OCI-LY7 (cell line): ENCODE measurements at regions not wholly inside any gene's neighbourhood (a gene's known extent, or its start where the extent isn't known, plus 50 kb on each side); places are given as distances from the start of the nearest gene placed in this dataset.

ENCODE experiments used
- BruUV-seq: library from RNA; stranded (reverse); fragments of 400-500 nt; replicated peaks from 2 replicates; lab custom pipeline; 2021; lab: Mats Ljungman, UMichigan
- CTCF ChIA-PET: fragments of 300-600 bp; sonication (Branson Sonifier 250); formaldehyde crosslinking; loops from one replicate; lab custom pipeline; 2022; ENCODE audit warnings: antibody characterized with exemption; ENCODE audit not compliant: unreplicated experiment; lab: Charles Lee
- POLR2A ChIA-PET: fragments of 300-600 bp; sonication (Branson Sonifier 250); formaldehyde crosslinking; loops from one replicate; lab custom pipeline; 2022; ENCODE audit warnings: antibody characterized with exemption; lab: Charles Lee
- DNase-seq: peaks from one replicate; pipeline ENCODE4 v3.0.0-alpha.2; 2015; ENCODE audit warnings: low spot score
- H2AFZ ChIP-seq: fragments of 200-600 bp; sonication (generic), shearing (Covaris generic); 2 replicates; pipeline ENCODE4 v1.6.1; 2014; ENCODE audit warnings: mild to moderate bottlenecking, antibody characterized with exemption, low read length, moderate library complexity
- H3K27ac ChIP-seq: fragments of 200-600 bp; sonication (generic); 2 replicates; pipeline ENCODE4 v1.5.1; 2014; ENCODE audit warnings: mixed run types, low read depth, mild to moderate bottlenecking, moderate library complexity, low read length, inconsistent platforms; ENCODE audit not compliant: poor library complexity, severe bottlenecking
- H3K36me3 ChIP-seq: fragments of 200-600 bp; sonication (generic); 2 replicates; pipeline ENCODE4 v1.6.1; 2014; ENCODE audit warnings: mild to moderate bottlenecking, antibody characterized with exemption, low read length, moderate library complexity, mixed read lengths; ENCODE audit not compliant: insufficient read depth
- H3K4me1 ChIP-seq: fragments of 200-600 bp; sonication (generic); 2 replicates; pipeline ENCODE4 v1.5.1; 2014; ENCODE audit warnings: mild to moderate bottlenecking, low read length; ENCODE audit not compliant: insufficient read depth, poor library complexity, severe bottlenecking
- H3K4me2 ChIP-seq: fragments of 200-600 bp; sonication (generic); 2 replicates; pipeline ENCODE4 v1.6.1; 2014; ENCODE audit warnings: mild to moderate bottlenecking, low read length
- H3K4me3 ChIP-seq: fragments of 200-600 bp; sonication (generic); 2 replicates; pipeline ENCODE4 v1.5.1; 2014; ENCODE audit warnings: mild to moderate bottlenecking, low read depth, low read length; ENCODE audit not compliant: poor library complexity, severe bottlenecking
- H3K79me2 ChIP-seq: fragments of 200-600 bp; sonication (generic); 2 replicates; pipeline ENCODE4 v1.6.1; 2016; ENCODE audit warnings: low read depth, mild to moderate bottlenecking, low read length, moderate library complexity, mixed read lengths; ENCODE audit not compliant: insufficient read depth
- H3K9me2 ChIP-seq: fragments of 200-600 bp; sonication (generic); 2 replicates; pipeline ENCODE4 v1.6.1; 2016; ENCODE audit warnings: mild to moderate bottlenecking, low read length, mixed read lengths; ENCODE audit not compliant: insufficient read depth
- H3K9me3 ChIP-seq: fragments of 200-600 bp; sonication (generic); 2 replicates; pipeline ENCODE4 v1.6.1; 2014; ENCODE audit warnings: mild to moderate bottlenecking, mixed run types, low read length, mixed read lengths
- H4K20me1 ChIP-seq: fragments of 200-600 bp; sonication (generic); 2 replicates; pipeline ENCODE4 v1.6.1; 2014; ENCODE audit warnings: mild to moderate bottlenecking, antibody characterized with exemption, low read length, moderate library complexity, mixed read lengths; ENCODE audit not compliant: insufficient read depth
- EZH2phosphoT487 ChIP-seq: fragments of 200-600 bp; sonication (generic); IDR thresholded peaks from 2 replicates; pipeline ENCODE4 v1.6.1; 2018; ENCODE audit warnings: low read depth, borderline replicate concordance, mild to moderate bottlenecking, mixed run types, antibody characterized with exemption, low read length, moderate library complexity, mixed read lengths
- intact Hi-C: fragments of 100-400 bp; cut with micrococcal nuclease; formaldehyde crosslinking; loops from one replicate; pipeline ENCODE4 v1.10.0; 2022; ENCODE audit not compliant: unreplicated experiment
- TF ChIP-seq, protein P1 (sequence below): fragments of 200-600 bp; sonication (generic); conservative IDR thresholded peaks from 2 replicates; pipeline ENCODE4 v1.5.1; 2014; ENCODE audit warnings: mild to moderate bottlenecking, antibody characterized with exemption, low read length, moderate library complexity, mixed read lengths

DNA sequence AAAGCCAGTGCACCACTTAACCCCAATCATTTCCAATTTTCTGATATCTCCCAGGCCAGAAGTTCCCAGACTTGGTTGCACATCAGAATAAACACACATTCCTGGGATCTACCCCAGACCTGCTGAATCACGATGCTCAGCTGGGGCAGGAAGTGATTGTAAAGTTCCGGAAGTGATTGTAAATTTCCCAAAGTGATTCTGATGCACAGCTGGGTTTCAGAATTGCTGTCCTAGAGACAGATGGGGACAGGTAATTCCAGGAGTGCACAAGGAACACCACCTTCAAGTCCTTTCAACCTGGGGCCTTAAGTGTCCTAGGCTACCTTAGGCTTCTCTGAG, 104.2 kb upstream of the EEPD1 start:
- H3K9me2 ChIP-seq = no peaks in the 10 kb centered on the region
- ChIA-PET CTCF (no interaction called here), POLR2A (no interaction called here)
- intact Hi-C loops = no loop called here
- no peaks in the 10 kb centered on the region for H3K79me2 ChIP-seq
- H2AFZ ChIP-seq = no peak overlapping the region
- TF ChIP-seq EZH2phosphoT487 = no peak
- TF ChIP-seq, protein P1, sequence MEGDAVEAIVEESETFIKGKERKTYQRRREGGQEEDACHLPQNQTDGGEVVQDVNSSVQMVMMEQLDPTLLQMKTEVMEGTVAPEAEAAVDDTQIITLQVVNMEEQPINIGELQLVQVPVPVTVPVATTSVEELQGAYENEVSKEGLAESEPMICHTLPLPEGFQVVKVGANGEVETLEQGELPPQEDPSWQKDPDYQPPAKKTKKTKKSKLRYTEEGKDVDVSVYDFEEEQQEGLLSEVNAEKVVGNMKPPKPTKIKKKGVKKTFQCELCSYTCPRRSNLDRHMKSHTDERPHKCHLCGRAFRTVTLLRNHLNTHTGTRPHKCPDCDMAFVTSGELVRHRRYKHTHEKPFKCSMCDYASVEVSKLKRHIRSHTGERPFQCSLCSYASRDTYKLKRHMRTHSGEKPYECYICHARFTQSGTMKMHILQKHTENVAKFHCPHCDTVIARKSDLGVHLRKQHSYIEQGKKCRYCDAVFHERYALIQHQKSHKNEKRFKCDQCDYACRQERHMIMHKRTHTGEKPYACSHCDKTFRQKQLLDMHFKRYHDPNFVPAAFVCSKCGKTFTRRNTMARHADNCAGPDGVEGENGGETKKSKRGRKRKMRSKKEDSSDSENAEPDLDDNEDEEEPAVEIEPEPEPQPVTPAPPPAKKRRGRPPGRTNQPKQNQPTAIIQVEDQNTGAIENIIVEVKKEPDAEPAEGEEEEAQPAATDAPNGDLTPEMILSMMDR = no peak
- no peaks in the 10 kb centered on the region for H3K36me3 ChIP-seq
- H3K4me1 ChIP-seq = no peaks in the 10 kb centered on the region
- DNase-seq = no peak
- no TSS peak for BruUV-seq
- H4K20me1 ChIP-seq = no peaks in the 10 kb centered on the region
- no peak overlapping the region for H3K4me3 ChIP-seq
- no peaks in the 10 kb centered on the region for H3K9me3 ChIP-seq
- no peak overlapping the region for H3K4me2 ChIP-seq
- H3K27ac ChIP-seq = no peak overlapping the region

DNA sequence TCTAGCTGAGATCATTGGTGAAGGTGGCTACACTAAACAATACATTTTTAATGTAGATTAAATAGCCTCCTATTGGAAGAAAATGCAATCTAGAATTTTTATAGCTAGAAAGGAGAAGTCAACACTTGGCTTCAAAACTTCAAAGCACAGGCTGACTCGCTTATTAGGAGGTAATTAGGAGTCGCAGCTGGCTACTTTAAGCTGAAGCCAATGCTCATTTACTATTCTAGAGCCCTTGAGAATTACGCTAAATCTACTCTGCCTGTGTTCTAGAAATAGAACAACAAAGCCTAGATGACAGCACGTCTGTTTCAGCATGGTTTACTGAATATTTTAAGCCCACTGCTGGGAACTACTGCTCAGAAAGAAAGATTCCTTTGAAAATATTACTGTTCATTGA, 101.6 kb upstream of the EEPD1 start:
- POLR2A ChIA-PET = no interaction called here
- DNase-seq = no peak

DNA sequence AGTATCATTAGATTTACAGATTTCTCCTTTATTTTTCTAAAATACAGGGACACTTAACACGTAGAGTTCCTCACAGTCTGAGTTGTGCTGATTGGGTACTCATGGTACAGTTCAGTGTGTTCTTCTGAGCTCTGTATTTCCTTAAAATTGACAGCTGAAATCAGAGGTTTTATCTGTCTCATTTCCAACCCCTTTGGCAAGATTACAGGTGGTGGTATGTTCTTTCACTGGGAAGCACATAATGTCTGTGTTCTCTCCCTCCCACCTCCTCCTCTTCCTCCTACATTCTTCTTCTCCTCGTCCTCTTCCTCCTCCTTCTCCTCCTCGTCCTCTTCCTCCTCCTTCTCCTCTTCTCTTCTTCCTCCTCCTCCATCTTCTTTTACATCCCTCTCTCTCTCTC, 99.5 kb upstream of the EEPD1 start:
- ChIA-PET POLR2A (interaction anchor here (1.1 kb wide), 1 partner anchor 13 kb away, joined by 3 read pairs; no protein-coding TSS in a partner anchor), CTCF (no interaction called here)
- H3K9me3 ChIP-seq = no peaks in the 10 kb centered on the region
- no TSS peak for BruUV-seq
- H2AFZ ChIP-seq = no peak overlapping the region
- no peaks in the 10 kb centered on the region for H3K79me2 ChIP-seq
- intact Hi-C loops = no loop called here
- H3K36me3 ChIP-seq = no peaks in the 10 kb centered on the region
- no peaks in the 10 kb centered on the region for H3K9me2 ChIP-seq
- TF ChIP-seq, protein P1 = no peak
- TF ChIP-seq EZH2phosphoT487 = no peak
- DNase-seq = no peak
- no peak overlapping the region for H3K27ac ChIP-seq
- no peak overlapping the region for H3K4me2 ChIP-seq
- no peak overlapping the region for H3K4me3 ChIP-seq
- peaks cover 13% of the 10 kb centered on the region for H3K4me1 ChIP-seq
- no peaks in the 10 kb centered on the region for H4K20me1 ChIP-seq

More for the DNA sequence above, 101.6 kb upstream of the EEPD1 start:
- Histone ChIP-seq H3K4me3 (no peak overlapping the region), H3K9me2 (no peaks in the 10 kb centered on the region), H4K20me1 (no peaks in the 10 kb centered on the region), H3K27ac (no peak overlapping the region), H3K79me2 (no peaks in the 10 kb centered on the region), H2AFZ (no peak overlapping the region), H3K9me3 (no peaks in the 10 kb centered on the region), H3K4me1 (no peaks in the 10 kb centered on the region), H3K4me2 (no peak overlapping the region), H3K36me3 (no peaks in the 10 kb centered on the region)
- no peak for TF ChIP-seq EZH2phosphoT487
- TF ChIP-seq, protein P1 = no peak
- CTCF ChIA-PET = no interaction called here
- BruUV-seq = no TSS peak
- intact Hi-C loops = no loop called here
